ENCODE measurements at regions not wholly inside any gene's neighbourhood (a gene's known extent, or its start where the extent isn't known, plus 50 kb on each side); places are given as distances from the start of the nearest gene placed in this dataset.

DNA sequence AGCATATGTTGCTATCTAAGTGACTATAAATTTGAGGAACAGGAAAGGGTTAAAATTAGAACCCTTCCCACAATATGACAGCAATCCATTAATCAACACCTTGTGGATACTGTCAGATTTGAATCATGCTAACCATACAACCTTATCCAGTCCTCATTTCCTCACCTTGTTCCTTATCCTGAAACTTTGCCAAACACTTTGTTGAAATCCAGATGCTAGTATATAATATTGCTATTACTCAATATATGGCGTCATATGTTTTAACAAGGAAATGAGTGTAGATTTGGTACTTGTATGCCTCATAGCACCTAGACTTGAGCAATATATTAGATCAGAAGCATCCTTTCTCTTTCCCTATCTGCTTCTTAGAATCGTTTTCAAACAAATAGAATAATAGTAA lies 66.3 kb upstream of the SLC25A13 start:
- TF ChIP-seq, protein P1, sequence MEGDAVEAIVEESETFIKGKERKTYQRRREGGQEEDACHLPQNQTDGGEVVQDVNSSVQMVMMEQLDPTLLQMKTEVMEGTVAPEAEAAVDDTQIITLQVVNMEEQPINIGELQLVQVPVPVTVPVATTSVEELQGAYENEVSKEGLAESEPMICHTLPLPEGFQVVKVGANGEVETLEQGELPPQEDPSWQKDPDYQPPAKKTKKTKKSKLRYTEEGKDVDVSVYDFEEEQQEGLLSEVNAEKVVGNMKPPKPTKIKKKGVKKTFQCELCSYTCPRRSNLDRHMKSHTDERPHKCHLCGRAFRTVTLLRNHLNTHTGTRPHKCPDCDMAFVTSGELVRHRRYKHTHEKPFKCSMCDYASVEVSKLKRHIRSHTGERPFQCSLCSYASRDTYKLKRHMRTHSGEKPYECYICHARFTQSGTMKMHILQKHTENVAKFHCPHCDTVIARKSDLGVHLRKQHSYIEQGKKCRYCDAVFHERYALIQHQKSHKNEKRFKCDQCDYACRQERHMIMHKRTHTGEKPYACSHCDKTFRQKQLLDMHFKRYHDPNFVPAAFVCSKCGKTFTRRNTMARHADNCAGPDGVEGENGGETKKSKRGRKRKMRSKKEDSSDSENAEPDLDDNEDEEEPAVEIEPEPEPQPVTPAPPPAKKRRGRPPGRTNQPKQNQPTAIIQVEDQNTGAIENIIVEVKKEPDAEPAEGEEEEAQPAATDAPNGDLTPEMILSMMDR (IDR thresholded peaks at IDR 0.05; ENCODE audit: insufficient read depth, missing control alignments) = no peak
- FAIRE-seq (no peak), DNase-seq (ENCODE audit: insufficient read length, low spot score) (no peak)

DNA sequence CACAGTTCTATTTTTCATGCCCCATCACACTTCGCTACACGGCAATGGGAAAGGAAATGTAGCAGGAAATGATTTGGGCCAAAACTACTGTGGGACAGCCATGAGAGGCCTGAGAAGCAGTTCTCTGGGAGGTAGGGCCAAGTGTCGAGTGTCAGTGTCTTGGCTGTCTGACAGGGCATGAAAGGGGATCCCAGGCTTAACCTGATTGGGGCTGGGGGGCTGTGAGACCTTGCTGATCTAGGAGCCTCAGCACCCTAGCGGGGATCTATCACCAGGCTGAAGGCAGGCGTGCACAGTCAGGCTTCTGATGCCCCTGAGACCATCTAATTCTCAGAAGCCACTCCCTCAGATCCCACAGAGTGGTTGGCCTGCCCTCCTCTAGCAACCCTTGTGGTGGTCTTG lies 58.2 kb upstream of the SLC25A13 start:
- TF ChIP-seq, protein P1 (IDR thresholded peaks at IDR 0.05; ENCODE audit: insufficient read depth, missing control alignments) = no peak
- no peak for DNase-seq (ENCODE audit: insufficient read length, low spot score)

DNA sequence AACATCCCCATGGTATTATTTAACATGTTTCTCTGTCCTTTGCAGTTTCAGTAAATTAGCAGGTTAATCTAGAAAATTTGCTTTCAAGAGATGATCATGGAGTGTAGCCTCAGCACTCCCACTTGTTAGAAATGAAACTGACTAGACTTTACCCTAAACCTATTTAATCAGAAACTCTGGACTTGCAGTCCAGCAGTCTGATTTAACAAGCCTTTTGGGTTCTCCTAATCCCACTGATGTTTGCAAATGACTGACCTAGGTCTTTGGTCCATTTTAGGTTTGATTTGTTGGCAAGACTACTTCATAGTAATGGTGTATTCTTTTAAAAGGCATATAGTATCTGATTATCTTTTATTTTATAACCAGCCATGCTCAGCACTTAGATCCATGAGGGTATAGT lies 55.5 kb upstream of the SLC25A13 start:
- DNase-seq (ENCODE audit: insufficient read length, low spot score) (no peak), FAIRE-seq (no peak)
- TF ChIP-seq, protein P1 (IDR thresholded peaks at IDR 0.05; ENCODE audit: insufficient read depth, missing control alignments) = no peak

More for the DNA sequence above, 58.2 kb upstream of the SLC25A13 start:
- no peak for FAIRE-seq
